HS-5 (cell line): ENCODE measurements at regions not wholly inside any gene's neighbourhood (a gene's known extent, or its start where the extent isn't known, plus 50 kb on each side); places are given as distances from the start of the nearest gene placed in this dataset.

ENCODE experiments used
- DNase-seq: peaks from one replicate; pipeline ENCODE4 v3.0.0-alpha.2; 2012; ENCODE audit warnings: low read depth

DNA sequence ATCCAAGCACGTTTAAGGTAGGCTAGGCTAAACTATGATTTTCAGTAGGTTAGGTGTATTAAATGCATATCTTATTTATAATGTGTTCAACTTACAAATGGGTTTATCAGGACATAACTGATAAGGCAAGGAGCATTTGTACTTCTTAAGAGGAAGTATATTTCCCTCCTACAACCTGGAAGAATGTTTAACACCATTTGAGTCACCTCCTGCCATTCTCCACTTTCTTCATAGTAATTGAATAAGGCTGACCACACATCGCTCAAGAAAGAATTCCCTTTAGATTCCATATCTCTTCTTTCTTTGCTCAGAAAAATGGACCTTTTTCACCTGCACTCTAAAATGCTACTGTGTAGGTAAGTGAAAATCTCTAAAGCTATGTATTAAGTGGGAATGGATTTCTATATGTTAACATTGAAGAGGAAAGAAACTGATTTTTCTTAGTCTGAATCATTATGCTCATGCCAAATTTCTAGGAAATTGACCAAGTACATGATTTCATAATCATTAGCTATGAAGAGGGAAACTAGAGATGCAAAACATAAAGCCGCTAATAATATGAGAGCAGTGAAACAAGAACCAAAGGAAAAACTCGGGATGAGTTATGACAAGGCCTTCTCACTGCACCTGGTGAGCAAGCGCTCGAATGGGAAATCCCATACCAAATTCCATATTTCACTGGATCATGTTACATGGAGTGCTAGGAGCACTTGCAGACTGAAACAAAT is 210.4 kb downstream of the ALDH8A1 start:
- no peak for DNase-seq

DNA sequence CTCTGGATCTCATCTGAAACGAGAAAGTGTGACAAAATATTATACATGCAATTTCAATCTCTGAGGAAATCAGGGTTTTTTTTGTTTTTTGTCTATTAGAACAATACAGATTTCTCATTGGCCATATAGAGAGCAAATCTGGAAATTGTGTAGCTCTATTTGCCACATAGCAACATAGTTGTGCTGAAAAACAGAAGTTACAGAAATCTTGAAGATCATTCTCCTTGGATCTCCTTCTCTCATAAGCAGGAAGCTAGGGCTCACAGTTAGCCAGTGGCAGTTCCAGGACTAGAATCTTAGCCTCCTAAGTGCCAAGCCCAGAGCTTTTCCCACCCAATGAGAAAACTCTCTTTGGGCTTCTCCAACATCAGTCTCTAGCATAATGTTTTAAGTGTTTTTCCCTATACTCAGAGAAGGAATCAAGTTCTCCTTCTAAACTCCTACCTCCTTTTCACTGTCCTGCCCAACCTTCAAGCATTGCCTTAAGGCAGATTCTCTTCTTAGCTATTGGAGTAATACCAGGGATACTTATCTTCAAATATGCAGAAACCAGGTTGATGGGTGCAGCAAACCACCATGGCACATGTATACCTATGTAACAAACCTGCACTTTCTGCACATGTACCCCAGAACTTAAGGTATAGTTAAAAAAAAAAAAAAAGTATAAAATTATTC is 211.6 kb downstream of the ALDH8A1 start:
- DNase-seq: no peak

DNA sequence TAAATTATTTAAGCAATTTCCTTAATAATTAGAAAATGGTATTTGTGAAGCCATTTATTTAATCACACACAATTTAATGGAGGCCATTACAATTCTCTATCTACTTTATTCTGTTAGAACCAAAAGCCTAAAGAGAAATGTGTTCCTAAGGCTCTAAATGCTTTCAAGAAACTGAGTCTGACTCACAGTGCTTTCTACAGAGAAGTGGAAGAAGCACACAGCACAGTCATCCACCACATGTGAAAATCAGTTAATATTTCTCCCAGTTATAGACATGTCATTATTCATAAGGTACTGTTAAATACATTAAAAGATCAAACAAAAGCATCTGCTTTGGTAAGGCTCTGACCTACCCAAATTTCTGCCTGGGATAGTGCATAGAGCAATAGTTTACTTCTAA is 214.4 kb downstream of the ALDH8A1 start:
- DNase-seq: no peak

DNA sequence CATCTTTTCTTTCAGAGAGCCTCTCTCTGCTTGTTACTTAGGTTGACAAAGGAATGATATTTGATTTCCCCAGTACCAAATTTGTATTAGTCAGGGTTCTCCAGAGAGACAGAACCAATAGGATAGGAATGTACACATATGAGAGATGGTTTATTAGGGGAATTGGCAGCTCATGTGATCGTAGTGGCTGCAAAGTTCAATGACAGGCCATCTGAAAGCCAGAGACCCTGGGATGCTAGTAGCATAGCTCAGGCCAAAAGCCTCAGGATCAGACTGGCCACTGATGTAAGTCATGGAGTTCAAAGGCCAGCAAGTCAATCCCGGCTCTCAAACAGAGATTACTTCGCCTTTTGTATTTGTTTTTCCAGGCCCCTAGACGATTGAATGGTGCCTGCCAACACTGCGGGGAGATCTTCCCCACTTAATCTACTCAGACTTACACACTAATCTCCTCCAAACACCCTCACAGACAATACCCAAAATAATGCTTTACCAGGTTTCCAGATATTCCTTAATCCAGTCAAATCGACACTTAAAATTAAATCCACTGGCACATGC is 215.5 kb downstream of the ALDH8A1 start:
- no peak for DNase-seq

DNA sequence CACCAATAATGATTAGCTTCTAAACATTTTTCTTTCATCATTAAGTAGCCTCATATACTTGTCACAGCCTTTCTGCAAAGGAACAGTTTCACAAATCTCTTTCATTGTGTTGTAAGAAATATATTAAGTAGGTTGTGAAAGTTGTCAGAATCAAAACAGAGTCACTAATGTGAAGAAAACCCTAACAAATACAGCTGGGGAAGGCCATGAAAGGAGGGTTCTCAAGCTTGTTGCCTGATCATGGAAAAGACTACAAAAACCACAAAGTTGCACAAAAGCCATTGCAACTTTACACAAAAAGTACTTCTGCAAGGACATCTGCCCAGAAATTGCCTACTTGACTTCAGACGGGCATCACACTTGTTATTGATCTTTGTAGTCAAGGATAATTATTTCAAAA is 216.1 kb downstream of the ALDH8A1 start:
- DNase-seq: no peak

DNA sequence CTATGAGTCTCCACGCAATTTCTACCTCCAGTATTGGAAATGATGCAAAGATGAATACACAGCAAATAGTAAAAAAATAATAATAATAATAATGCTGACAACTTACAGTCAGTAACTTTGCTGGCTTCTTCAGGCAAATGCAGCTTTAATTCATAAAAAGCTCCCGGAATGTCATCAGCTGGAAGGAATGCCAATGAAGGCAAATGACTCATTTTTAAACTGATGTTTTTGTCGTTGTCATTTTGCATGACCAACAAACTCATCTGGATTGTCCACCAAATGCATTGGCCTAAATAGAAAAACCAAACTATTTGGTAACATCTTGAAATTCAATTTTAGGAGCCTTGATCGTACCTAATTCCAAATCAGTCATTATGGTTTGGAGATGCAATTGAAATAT is 217.1 kb downstream of the ALDH8A1 start:
- no peak for DNase-seq

DNA sequence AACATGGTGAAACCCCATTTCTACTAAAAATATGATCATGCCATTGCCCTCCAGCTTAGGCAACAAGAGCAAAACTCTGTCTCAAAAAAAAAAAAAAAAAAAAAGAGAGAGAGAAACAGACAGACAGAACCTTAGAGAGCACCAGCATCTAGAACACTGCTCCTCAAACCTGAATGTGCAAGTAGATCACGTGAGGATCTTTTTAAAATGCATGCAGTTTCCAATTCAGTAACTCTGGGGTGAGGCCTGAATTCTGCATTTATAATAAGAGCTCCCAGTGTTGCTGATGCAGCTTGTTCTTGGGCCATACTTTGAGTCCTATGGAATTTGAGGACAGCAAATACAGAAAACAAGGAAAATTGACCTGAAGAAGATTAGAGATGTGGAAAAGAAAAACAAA is 218.3 kb downstream of the ALDH8A1 start:
- no peak for DNase-seq

DNA sequence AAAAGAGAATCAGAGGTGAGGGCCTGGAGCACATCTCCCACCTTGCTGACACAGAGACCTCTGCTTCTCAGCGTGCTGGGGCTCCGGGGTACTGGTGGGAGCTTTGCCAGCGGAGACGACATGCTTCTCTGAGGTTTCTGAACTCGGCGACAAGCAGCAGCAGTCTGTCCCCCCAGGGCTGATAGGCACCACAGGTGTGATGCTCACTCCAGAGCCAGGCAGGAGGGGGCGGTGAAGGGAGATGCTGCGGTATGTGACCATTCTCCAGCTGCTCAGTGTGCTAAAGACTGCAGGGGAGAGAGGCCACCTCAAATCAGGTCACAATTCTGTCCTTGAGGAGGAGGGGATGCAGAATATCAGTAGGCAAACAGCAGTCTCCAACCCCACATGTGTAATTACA is 219.9 kb downstream of the ALDH8A1 start:
- no peak for DNase-seq

DNA sequence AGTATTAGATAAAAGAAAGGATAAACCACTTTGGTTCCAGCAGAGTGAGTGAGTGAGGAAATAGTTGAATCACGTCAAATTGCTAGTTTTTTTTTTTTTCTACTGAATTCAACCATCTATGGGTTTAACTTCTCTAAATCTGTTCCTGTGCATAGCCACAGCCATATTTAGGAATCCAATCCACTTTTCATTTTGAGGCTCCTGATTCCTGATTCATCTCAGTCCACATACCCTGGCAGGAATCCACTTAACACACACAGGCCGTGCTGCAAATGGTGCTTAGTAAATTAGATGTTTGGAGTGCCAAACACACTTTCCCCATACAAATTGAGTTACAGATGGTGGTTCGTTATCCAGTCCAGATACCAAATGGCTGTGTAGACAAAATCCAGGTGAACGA is 220.3 kb downstream of the ALDH8A1 start:
- DNase-seq: no peak

DNA sequence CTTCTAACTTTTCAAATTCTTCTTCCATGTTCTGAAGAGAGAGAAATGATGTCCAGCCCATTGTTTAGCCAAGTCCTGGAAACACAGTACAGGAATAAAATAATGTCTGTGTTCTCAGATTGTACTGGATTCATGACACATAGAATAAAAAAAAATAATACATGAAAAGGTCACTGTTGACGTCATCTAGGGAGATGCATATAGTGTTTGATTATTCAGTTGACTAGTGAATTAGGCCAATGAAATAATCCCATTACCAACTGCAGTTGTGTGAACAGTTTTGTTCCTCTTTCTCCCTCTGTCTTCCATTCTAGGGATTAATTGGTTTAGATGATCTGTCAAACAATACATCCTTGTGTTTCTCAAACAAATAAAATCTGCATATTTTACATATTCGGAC is 222.8 kb downstream of the ALDH8A1 start:
- DNase-seq: no peak

DNA sequence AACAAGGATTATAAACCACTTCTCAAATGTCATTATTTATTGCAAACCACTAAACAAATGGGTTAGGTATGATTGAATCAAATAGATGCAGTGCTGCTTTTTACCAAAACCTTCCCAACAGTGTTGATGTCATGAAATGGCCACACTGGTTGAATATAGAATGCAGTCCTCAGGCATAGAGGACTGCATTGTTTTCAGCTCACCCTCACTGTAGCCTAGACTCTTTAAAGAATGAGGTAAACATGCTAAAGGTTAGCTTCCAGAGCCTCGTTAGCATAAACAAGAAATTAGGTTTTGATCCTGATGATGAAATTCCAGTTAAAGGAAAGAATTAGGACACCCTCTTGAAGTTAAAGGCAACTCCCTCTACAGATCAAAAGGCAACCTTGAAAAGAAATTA is 224.3 kb downstream of the ALDH8A1 start:
- no peak for DNase-seq

DNA sequence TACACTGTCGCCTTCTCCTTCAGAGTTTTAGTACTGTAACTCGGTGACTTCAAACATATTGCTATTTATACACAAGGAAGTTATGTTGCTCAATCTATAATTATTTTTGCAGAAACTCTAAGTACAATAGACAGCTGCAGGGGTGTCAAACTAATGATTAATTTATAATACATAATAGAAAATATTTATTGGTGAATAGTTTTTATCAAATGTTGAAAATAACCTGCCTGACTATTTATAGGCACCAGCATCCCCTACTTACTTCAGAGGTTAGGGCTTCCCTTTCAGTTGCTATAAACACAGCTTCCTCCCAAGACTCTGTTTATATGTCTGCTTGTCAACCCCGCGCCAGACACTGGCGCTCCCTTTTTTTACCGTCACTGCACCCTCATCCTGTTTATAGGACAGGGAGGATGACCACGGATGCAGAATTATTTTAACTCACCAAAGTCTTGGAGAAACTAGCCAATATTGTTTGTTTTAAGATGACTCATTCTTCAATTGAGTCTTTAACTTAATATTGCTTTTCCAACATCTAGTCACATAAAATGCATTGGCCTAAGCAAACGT is 225.0 kb downstream of the ALDH8A1 start:
- no peak for DNase-seq

DNA sequence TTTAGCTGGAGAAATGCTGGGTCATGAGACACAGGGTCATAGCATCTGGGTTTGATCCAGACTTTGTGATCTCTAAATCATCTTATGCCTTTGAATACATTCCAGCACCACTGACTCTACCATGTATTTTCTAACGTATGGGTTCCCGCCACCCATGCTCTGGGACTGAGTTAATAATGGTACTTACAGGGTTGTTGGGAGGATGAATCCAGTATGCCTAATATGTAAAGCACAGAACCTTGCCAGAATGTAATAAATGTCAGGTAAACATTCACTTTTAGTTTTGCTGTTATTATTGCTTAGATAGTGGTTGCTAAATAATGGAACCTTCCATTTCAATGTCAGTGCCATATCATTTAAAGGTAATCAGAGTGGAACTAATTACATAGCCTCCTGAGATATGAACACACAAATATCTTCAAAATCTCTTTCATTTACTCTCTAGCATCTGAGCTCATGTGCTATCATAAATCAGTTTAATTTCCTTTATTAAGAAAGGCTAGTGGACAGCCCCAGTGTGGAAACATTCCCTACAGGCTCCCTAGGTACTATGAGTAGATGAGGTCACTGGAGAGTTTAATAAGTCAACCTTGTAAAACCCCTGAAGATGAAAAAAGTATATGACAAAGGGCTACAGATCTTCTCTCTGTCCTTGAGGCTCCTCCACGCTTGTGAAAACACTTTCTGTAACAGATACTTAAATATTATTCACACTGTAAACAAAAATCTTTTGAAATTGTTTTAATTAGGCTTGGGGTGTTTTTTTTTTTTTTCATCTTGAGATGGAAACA is 226.6 kb downstream of the ALDH8A1 start:
- no peak for DNase-seq

DNA sequence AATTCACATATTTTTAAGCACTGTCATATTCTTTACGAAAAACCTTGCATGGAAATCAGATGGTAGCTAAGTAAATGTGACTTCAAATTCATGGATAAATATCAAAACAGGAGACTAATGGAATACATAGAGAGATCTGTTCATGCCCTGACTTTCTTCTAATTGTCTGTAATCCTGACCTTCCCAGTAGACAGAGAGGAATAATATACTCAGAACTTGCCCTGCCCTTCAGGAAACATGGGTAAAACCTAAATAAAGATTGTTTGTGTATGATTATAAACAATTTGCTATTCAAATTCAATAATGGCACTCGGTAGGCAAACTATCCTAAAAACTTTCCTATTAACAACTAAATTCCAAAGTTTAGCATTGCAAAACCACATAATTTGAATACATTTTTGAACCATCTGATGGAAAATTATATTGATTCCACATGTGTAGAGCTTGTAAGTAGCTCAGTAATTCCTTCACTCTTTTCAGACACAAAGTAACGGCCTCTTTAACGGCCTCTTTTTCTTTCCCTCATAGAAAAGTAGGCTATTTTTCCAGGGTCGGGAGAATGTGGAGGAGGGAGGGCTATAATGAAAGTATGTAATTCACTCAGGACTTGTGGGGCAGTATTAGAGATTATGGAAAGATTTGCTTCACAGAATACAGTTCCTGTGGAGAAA is 227.6 kb downstream of the ALDH8A1 start:
- DNase-seq: no peak

DNA sequence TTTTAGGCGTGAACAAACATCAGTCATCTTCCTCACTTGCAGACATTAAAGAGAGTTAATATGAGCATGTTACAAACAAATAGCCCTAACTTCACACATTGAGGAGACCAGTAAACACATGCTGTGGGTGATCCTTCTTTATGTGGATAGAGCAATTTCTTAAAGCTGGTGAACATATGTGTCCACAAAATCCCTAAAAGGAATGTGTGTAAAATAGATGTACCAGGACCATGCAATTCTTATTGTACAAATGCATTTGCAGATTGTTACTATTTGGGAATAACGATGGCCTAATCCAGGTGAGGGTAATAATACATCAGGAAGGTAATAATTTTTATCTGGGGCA is 228.9 kb downstream of the ALDH8A1 start:
- no peak for DNase-seq

DNA sequence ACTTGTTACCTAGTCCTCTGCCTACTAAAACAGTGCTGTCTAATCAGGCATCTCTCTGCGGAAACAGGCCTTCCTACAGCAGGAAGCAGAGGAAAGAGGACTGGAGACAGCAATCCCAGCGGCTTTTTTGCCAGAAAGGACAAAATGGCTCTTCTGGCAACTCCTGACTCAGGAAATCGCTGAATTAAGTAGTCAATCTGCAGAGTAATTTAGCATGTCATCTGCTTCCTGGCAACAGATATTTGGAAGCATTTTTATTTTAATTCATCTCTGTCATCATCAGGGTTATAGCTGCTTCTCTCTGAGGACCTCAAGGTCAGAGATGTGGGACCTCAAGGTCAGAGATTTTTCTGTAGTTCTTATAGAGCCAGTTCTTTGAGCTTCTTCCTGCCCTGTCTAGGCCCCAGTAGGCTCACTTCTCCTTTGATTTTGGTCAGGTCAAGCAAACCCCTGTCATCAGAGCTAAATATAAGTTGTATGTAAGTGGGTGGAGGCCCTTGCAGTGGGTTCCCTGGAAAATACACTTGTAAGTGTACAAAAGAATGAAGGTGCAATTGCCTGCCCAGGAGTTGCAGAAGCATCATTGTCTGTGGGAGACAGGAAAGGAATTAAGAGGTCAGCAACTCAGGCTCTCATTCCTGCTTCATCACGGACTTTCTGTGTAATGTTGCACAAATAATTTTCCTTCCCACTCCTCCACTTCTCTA is 229.4 kb downstream of the ALDH8A1 start:
- DNase-seq: no peak

DNA sequence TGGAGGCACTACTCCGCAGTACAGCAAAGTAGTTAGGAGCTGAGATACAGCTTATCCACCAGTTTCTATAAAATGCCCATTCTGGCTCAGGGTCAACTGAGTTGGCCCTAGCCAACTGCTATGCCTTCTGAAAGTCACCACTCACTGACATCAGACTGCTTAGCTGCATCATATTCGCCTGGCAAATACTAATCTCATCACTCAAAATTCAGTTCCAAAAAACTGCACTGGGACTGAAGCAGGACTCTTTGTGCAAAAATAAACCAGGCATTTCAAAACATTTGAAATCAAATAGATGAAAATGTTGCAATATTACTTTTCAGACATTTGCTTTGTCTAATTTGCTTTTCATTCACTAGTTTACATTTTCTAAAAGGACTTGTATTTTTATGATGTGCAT is 230.0 kb downstream of the ALDH8A1 start:
- no peak for DNase-seq

DNA sequence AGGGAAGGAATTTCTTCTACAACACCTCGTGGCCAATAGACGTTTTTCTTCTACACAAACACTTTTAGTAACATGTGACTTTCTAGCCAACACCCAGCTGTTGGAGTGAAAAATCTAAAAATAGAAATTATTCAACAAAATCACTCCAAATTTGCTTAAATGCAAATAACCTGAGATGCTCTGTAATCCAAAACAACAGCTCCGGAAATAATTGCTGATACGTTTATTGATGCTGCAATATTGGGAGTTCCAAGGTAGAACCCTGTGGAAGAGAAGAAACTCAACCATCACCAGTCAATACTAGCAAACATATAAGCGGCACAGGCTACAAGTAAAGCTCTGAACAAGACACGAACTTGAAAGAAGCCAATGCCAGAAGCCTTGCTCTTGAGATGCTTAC is 230.6 kb downstream of the ALDH8A1 start:
- no peak for DNase-seq

DNA sequence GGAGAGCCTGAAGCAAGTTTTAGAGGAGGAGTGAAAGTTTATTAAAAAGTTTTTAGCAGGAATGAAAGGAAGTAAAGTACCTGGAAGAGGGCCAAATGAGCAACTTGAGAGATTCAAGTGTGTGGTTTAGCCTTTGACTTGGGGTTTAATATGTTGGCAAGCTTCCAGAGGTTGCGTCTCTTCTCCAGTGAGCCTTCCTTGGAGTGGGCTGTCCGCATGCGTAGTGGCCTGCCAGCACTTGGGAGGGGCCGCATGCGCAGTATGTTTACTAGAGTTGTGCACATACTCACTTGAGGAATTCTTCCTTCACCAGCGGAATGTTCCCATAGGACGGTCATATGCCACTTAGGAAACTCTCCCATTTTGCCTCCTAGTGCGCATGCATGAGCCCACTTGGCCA is 235.2 kb downstream of the ALDH8A1 start:
- DNase-seq: no peak

DNA sequence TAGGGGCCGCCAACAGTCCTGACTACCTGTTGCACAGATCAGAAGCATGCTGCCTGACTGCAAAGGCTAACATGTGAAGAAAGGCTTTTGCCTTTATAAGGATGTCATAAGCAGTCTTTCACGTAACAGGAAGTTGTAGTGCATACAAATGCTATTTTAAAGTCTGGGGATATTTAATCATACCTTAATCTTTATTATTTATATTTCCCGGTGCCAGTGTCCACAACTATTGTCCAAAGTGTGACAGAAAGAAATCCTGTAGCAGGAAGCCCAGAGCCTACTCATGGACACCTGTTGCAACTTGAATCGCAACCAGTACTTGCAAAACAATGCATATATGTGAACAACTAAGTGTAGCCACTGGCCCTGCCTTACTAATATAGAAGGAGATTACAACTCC is 235.8 kb downstream of the ALDH8A1 start:
- DNase-seq: no peak

DNA sequence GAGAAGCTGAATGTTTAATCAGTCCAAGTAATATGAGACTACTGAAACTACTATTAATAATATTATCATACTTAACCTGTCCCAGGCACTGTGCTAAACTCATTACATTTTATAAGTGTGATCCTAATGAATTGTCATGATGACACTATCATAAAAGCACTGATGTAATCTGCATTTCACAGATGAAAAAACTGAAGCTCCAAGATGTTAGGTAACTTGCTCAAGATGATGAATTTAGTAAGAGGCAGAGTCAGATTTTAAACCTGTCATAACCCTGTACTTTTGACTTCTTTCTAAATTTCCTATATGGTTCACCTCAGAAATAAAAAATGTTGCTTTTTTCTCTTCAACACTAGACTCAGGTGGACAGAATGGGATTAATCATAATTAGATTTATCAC is 237.6 kb downstream of the ALDH8A1 start:
- no peak for DNase-seq

DNA sequence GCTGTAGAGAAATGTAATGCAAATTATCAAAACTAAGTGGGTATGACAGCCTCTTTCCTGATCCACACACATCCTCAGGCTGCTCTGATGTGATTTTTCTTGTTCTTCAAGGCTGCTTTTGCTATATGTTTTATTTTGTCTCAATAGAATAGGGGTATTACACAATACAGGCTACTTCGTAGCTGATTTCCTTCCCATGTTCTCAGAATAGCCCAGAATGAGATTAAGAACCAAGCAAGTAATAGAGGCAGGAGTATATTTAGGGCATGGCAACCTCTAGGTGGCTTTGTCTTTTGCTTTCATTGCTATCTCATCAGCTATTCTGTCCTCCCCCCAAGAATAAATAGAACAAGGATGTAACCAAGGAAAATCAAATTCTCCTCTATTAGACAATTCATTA is 241.8 kb downstream of the ALDH8A1 start:
- DNase-seq: no peak
